HPDE6-E6E7 (cell line): ENCODE measurements at regions not wholly inside any gene's neighbourhood (a gene's known extent, or its start where the extent isn't known, plus 50 kb on each side); places are given as distances from the start of the nearest gene placed in this dataset.

Experiments
- DNase-seq: peaks from one replicate; pipeline ENCODE4 v3.0.0; 2011; ENCODE audit warnings: missing footprints; ENCODE audit errors: extremely low spot score

DNA sequence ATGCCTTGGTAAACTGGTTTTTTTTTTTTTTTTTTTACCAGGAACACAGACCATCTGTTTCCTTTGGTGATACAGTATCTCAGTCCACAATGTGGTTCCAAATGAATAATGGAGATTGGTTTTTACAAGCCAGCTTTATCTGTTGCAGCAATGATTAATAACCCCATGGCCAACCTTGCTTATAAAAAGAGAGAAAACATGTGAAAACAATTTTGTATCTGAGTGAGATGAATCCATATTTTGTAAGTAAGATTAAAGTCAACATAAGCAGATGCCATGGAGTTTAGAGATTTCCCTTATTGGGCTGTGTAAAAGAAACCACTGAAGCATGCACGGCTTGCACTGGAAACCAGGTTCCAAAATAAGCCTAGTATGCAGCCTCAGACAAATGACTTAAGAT is 108.6 kb upstream of the CNTNAP5 start:
- DNase-seq = no peak

DNA sequence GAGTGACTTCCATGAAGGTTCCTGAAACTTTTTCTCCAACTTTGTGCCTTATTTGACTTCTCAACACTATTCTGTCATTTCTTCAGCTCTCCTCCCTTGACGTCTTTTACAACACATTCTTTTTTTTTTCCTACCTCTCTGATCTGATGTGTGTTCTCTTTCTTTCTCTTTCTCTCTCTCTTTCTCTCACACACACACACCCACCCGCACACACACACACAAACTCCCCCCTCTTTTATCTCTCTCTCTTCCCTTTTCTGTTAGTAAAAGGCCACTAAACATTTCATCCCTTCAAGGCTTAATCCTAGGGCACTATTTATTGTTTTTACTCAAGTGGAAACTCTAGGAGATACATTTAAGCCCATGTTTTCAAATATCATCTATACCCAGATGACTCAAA is 107.8 kb upstream of the CNTNAP5 start:
- no peak for DNase-seq

DNA sequence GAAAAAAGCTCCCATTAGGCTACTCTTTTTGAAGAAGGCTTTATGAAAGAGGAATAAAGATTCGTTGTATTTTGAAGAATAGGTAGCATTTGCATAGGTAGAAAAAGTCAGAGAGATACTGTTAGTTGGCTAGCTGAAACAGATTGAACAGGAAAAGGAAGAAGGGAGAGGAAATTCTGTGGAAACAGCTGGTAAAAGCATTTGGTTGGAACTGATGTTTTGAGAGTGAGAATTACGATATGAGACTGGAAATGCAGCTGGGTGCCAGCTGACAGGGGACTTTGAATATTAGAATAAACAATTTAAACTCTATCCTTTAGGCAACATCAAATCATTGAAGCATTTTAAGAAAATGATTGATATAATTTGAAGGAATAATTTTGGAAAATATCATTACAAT is 96.7 kb upstream of the CNTNAP5 start:
- no peak for DNase-seq

DNA sequence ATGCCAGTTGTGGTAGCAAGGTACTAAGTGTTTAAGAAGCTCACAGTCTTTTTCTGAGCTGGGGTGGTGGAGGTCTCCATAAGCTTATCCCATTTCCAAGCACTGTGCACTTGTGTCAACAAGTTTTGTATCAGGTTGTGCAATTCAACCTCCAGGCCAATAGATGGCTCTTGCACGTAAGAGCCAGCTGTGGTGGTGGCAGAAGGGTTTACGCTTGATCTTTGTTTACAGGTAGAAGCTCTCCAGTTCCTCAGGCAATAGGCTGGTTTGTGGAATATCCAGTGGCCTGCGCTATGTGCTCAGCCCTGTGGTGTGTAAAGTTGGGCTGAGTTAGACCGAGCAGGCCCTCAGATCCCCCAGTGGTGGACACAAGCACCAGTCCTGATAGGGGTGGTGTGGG is 89.7 kb upstream of the CNTNAP5 start:
- no peak for DNase-seq

DNA sequence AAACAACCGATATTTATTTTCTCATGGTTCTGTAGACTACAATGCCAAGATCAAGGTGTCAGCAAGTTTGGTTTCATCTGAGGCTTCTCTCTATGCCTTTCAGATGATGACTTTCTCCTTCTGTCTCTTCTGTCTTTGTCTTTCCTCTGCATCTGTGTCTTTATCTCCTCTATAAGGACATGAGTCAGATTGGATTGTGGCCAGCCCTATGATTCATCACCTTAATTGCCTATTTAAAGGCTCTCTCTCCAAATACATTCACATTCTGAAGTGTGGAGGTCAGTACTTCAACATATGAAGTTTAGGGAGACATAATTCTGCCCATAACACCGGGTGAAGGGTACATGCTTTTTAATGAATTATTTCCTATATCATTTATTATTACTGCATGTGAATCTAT is 71.2 kb upstream of the CNTNAP5 start:
- peak; percentile 9 for DNase-seq

DNA sequence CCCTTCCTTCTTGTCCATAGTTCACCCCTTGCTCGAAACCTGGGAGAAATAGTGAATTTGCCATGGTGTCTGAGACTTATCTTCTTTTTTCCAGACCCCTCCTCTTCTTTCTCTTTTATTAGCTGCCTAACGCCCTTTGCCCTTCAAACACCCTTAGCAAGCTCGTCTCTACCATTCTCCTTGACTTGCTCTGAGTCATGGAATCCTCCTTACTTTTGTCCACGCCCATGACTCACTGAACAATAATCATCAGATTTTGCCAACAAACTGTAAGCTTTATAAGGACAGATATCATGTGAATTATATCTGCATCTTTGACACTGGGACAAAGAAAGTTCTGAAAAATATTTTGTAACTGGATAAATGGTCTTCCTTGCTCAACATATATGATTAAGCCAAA is 67.1 kb upstream of the CNTNAP5 start:
- DNase-seq = peak; percentile 5

DNA sequence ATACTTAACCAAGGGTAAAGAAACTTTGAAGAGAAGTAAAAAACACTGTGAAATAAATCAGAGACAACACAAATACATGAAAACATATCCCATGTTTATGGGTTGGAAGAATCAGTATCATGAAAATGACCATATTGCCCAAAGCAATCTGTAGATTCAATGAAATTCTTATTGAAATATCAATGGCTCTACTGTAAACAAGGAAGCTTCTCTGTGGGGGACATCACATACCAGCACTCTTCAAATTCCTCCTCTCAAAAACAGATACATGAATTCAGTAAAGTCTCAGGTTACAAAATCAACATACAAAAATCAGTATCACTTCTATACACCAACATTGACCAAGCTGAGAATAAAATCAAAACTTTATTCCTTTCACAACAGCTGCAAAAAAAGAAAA is 63.5 kb upstream of the CNTNAP5 start:
- DNase-seq = no peak

DNA sequence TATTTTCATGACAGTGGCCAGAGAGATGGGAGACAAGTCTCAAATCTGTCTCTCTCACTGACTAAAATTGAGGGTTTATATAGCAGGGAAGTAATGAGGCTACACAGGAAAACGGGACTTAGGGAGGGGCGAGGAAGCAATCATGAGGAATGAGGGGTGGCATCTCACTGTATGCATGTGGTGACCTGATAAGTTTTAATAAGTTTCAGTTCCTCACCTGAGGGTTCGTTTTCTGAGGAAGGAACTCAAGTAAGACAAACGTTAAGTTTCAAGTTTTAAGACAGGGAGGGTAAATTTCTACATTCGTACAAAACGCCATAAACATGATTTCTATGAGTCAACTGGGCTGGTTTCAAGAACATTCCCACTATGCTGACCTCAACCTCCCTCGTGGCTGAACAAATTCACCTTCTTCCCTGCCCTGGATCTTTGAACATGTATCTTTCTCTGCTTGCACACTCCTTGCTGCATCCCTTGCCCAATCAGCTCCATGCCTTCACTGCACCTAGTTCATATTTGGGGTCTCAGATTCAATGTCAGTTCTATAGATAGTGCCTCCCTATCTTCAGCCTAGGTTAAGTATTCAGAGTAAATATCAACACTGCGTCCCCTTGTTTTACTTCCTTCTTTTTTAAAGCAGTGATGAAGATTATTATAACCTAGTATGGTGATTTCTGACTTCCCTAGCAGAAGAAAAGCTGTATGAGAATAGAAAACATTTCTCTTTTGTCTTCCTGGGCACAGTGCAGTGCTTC is 53.3 kb upstream of the CNTNAP5 start:
- DNase-seq = no peak
